Mucosa of descending colon (tissue), 3 donors: ENCODE measurements at regions not wholly inside any gene's neighbourhood (a gene's known extent, or its start where the extent isn't known, plus 50 kb on each side); places are given as distances from the start of the nearest gene placed in this dataset.

Experiments used
- ATAC-seq: fragments of 200-7000 bp; cut with Tn5 transposase; one replicate; pipeline ENCODE4 v1.9.1; 2020; ENCODE audit warnings: mild to moderate bottlenecking, moderate library complexity
- DNase-seq, 3 donors: peaks; one replicate each; pipeline ENCODE4 v3.0.0-alpha.2; 2020
- H3K36me3 ChIP-seq: fragments of 200-600 bp; one replicate; pipeline ENCODE4 v1.8.0; 2021; ENCODE audit warnings: low read depth, mild to moderate bottlenecking
- H3K4me1 ChIP-seq: fragments of 200-600 bp; one replicate; pipeline ENCODE4 v1.8.0; 2021; ENCODE audit warnings: low read depth, mild to moderate bottlenecking
- H3K4me3 ChIP-seq: fragments of 200-600 bp; one replicate; pipeline ENCODE4 v1.8.0; 2021; ENCODE audit warnings: mild to moderate bottlenecking
- H3K9me3 ChIP-seq: fragments of 200-600 bp; one replicate; pipeline ENCODE4 v1.8.0; 2021; ENCODE audit warnings: mild to moderate bottlenecking
- intact Hi-C, 2 donors: fragments of 100-400 bp; cut with DNase I in 1 of 2; cut with micrococcal nuclease in 1 of 2; formaldehyde crosslinking; loops; one replicate each; pipeline versions ENCODE4 v1.11.0 to v1.11.1; 2022; cut with DNase I, micrococcal nuclease
- TF ChIP-seq, protein P1 (sequence below): fragments of 200-600 bp; IDR thresholded peaks from one replicate; pipeline ENCODE4 v1.8.0; 2022; ENCODE audit warnings: antibody characterized with exemption, mild to moderate bottlenecking
- donor health status: DM: no; HTN: no; CAD: no; lungs with moderate emphysema.
- donor health status: DM: no; HTN: no; CAD: no.
- donor health status: DM: no; HTN: yes; CAD: no.

GRCh38 chr4:138666366-138666765, 349.2 kb upstream of the NOCT start:
- TF ChIP-seq, protein P1, sequence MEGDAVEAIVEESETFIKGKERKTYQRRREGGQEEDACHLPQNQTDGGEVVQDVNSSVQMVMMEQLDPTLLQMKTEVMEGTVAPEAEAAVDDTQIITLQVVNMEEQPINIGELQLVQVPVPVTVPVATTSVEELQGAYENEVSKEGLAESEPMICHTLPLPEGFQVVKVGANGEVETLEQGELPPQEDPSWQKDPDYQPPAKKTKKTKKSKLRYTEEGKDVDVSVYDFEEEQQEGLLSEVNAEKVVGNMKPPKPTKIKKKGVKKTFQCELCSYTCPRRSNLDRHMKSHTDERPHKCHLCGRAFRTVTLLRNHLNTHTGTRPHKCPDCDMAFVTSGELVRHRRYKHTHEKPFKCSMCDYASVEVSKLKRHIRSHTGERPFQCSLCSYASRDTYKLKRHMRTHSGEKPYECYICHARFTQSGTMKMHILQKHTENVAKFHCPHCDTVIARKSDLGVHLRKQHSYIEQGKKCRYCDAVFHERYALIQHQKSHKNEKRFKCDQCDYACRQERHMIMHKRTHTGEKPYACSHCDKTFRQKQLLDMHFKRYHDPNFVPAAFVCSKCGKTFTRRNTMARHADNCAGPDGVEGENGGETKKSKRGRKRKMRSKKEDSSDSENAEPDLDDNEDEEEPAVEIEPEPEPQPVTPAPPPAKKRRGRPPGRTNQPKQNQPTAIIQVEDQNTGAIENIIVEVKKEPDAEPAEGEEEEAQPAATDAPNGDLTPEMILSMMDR = no peak
- no peak for DNase-seq

GRCh38 chr4:138665851-138666250, 349.7 kb upstream of the NOCT start:
- no peaks in the 10 kb centered on the region for H3K4me1 ChIP-seq
- H3K9me3 ChIP-seq = no peaks in the 10 kb centered on the region
- intact Hi-C loops = no loop called here
- TF ChIP-seq, protein P1 = no peak
- DNase-seq (no peak), ATAC-seq (no peak)
- H3K36me3 ChIP-seq = no peaks in the 10 kb centered on the region
- no peak overlapping the region for H3K4me3 ChIP-seq

More at GRCh38 chr4:138666366-138666765, 349.2 kb upstream of the NOCT start:
- Histone ChIP-seq H3K4me3 (no peak overlapping the region), H3K36me3 (no peaks in the 10 kb centered on the region), H3K4me1 (no peaks in the 10 kb centered on the region), H3K9me3 (no peaks in the 10 kb centered on the region)
- intact Hi-C loops = no loop called here
- no peak for ATAC-seq

GRCh38 chr4:138663883-138664282, 351.7 kb upstream of the NOCT start:
- H3K9me3 ChIP-seq = no peaks in the 10 kb centered on the region
- intact Hi-C loops = no loop called here
- no peaks in the 10 kb centered on the region for H3K36me3 ChIP-seq
- TF ChIP-seq, protein P1 = no peak
- DNase-seq (no peak), ATAC-seq (no peak)
- no peak overlapping the region for H3K4me3 ChIP-seq
- H3K4me1 ChIP-seq = no peaks in the 10 kb centered on the region

DNA sequence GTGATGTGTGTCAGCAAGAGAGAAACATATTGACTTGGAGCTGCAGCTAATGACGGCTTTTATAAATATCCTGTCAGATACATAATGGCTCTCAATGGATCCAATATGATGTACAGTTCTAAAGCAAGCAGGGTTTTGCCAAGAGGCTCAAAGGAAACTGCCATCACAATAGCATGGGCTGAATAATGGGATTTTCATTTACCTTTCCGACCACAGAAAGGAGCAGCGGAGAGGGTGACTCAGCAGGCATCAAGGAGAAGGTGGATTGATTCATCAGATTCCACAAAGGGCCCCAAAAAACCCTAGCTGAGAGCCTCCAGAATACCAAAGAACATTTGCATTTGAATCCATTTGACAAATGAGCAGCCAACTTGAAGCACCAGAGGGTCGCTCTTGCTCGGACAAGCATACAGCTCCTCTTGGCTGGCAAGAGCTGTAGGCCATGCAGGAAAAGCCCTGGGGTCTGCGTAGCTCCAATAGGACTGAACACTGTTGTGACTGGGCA, 355.7 kb upstream of the NOCT start:
- DNase-seq (no peak), ATAC-seq (no peak)
- TF ChIP-seq, protein P1 = no peak
- intact Hi-C loops = no loop called here
- no peaks in the 10 kb centered on the region for H3K4me1 ChIP-seq
- H3K4me3 ChIP-seq = no peak overlapping the region
- no peaks in the 10 kb centered on the region for H3K9me3 ChIP-seq
- no peaks in the 10 kb centered on the region for H3K36me3 ChIP-seq

GRCh38 chr4:138659037-138659811, 356.4 kb upstream of the NOCT start:
- TF ChIP-seq, protein P1 = no peak
- Histone ChIP-seq H3K4me1 (no peaks in the 10 kb centered on the region), H3K9me3 (no peaks in the 10 kb centered on the region), H3K4me3 (no peak overlapping the region), H3K36me3 (no peaks in the 10 kb centered on the region)
- ATAC-seq (no peak), DNase-seq (no peak)
- intact Hi-C loops = no loop called here
